HG03378 (cell line): ENCODE measurements at regions not wholly inside any gene's neighbourhood (a gene's known extent, or its start where the extent isn't known, plus 50 kb on each side); places are given as distances from the start of the nearest gene placed in this dataset.

Source experiments
- ATAC-seq: cut with Tn5 transposase; IDR thresholded peaks from one replicate; pipeline ENCODE4 v1.9.1; 2021; ENCODE audit warnings: mild to moderate bottlenecking, moderate library complexity; ENCODE audit not compliant: unreplicated experiment

GRCh38 chr13:107590556-107590955 lies 624.8 kb downstream of the LIG4 start:
- no peak for ATAC-seq

- no peak for ATAC-seq
These were observed 627.7 kb downstream of the LIG4 start for GRCh38 chr13:107587681-107588080.

- no peak for ATAC-seq
These were observed 629.1 kb downstream of the LIG4 start for GRCh38 chr13:107586216-107586615.

GRCh38 chr13:107585469-107586180 lies 629.7 kb downstream of the LIG4 start:
- ATAC-seq: no peak

- ATAC-seq: no peak
These were observed 633.2 kb downstream of the LIG4 start for GRCh38 chr13:107582171-107582570.

GRCh38 chr13:107580741-107581412 lies 634.5 kb downstream of the LIG4 start:
- ATAC-seq: no peak

GRCh38 chr13:107576430-107576829 lies 638.9 kb downstream of the LIG4 start:
- no peak for ATAC-seq

GRCh38 chr13:107574517-107575210 lies 640.7 kb downstream of the LIG4 start:
- ATAC-seq: no peak

GRCh38 chr13:107573184-107573583 lies 642.2 kb downstream of the LIG4 start:
- no peak for ATAC-seq

- no peak for ATAC-seq
These were observed 643.2 kb downstream of the LIG4 start for GRCh38 chr13:107572156-107572555.

- no peak for ATAC-seq
These were observed 647.2 kb downstream of the LIG4 start for GRCh38 chr13:107568181-107568580.

- ATAC-seq: no peak
These were observed 652.0 kb downstream of the LIG4 start for GRCh38 chr13:107563099-107563925.

- no peak for ATAC-seq
These were observed 653.1 kb downstream of the LIG4 start for GRCh38 chr13:107562203-107562602.

GRCh38 chr13:107554460-107554859 lies 660.9 kb downstream of the LIG4 start:
- ATAC-seq: no peak

GRCh38 chr13:107553838-107554237 lies 661.5 kb downstream of the LIG4 start:
- ATAC-seq: no peak

- no peak for ATAC-seq
These were observed 663.8 kb downstream of the LIG4 start for GRCh38 chr13:107551521-107551920.

GRCh38 chr13:107548338-107548737 lies 667.0 kb downstream of the LIG4 start:
- ATAC-seq: no peak

- no peak for ATAC-seq
These were observed 669.3 kb downstream of the LIG4 start for GRCh38 chr13:107545946-107546502.

- no peak for ATAC-seq
These were observed 680.8 kb downstream of the LIG4 start for GRCh38 chr13:107534548-107534947.

GRCh38 chr13:107531816-107532215 lies 683.5 kb downstream of the LIG4 start:
- no peak for ATAC-seq

- ATAC-seq: no peak
These were observed 684.2 kb downstream of the LIG4 start for GRCh38 chr13:107531180-107531579.
